HEK293T (cell line): ENCODE measurements at regions not wholly inside any gene's neighbourhood (a gene's known extent, or its start where the extent isn't known, plus 50 kb on each side); places are given as distances from the start of the nearest gene placed in this dataset.

Experiments used
- CTCF ChIA-PET: fragments of 350-600 bp; formaldehyde crosslinking; extraction: SDS; loops from one replicate; lab custom pipeline; 2021; ENCODE audit warnings: antibody characterized with exemption, inconsistent platforms; lab: Yijun Ruan, JAX
- POLR2A ChIA-PET: fragments of 350-600 bp; formaldehyde crosslinking; extraction: SDS; loops from one replicate; lab custom pipeline; 2020; ENCODE audit warnings: antibody characterized with exemption, inconsistent platforms; lab: Yijun Ruan, JAX
- DNase-seq: peaks from one replicate; pipeline ENCODE4 v3.0.0; 2012; ENCODE audit warnings: mixed read lengths; ENCODE audit errors: extremely low spot score
- ARNT ChIP-seq: fragments of 450-650 bp; IDR thresholded peaks from 2 replicates; pipeline ENCODE4 v1.6.1; 2017; ENCODE audit warnings: mild to moderate bottlenecking
- BHLHE40 ChIP-seq: fragments of 450-650 bp; IDR thresholded peaks from 2 replicates; pipeline ENCODE4 v1.6.1; 2016; ENCODE audit warnings: mild to moderate bottlenecking, moderate library complexity, borderline replicate concordance
- CTBP1 ChIP-seq: fragments of 450-650 bp; IDR thresholded peaks from 2 replicates; pipeline ENCODE4 v1.6.1; 2016; ENCODE audit warnings: borderline replicate concordance
- ELF4 ChIP-seq: fragments of 450-650 bp; IDR thresholded peaks from 2 replicates; pipeline ENCODE4 v1.6.1; 2017; ENCODE audit warnings: antibody characterized with exemption
- FOXA1 ChIP-seq: fragments of 450-650 bp; IDR thresholded peaks from 2 replicates; pipeline ENCODE4 v1.6.1; 2016; ENCODE audit warnings: mild to moderate bottlenecking
- FOXK2 ChIP-seq: fragments of 450-650 bp; IDR thresholded peaks from 2 replicates; pipeline ENCODE4 v1.6.1; 2016; ENCODE audit warnings: mild to moderate bottlenecking
- FOXM1 ChIP-seq: fragments of 450-650 bp; IDR thresholded peaks from 2 replicates; pipeline ENCODE4 v1.6.1; 2017; ENCODE audit warnings: mild to moderate bottlenecking, borderline replicate concordance
- HDGF ChIP-seq: fragments of 450-650 bp; IDR thresholded peaks from 2 replicates; pipeline ENCODE4 v1.6.1; 2017; ENCODE audit warnings: antibody characterized with exemption, borderline replicate concordance
- L3MBTL2 ChIP-seq: fragments of 450-650 bp; conservative IDR thresholded peaks from 2 replicates; pipeline ENCODE4 v1.6.1; 2016; ENCODE audit warnings: mild to moderate bottlenecking
- LEF1 ChIP-seq: fragments of 450-650 bp; IDR thresholded peaks from 2 replicates; pipeline ENCODE4 v1.6.1; 2017; ENCODE audit warnings: mild to moderate bottlenecking, borderline replicate concordance
- NFRKB ChIP-seq: fragments of 450-650 bp; IDR thresholded peaks from 2 replicates; pipeline ENCODE4 v1.6.1; 2016; ENCODE audit warnings: mild to moderate bottlenecking, moderate library complexity
- PKNOX1 ChIP-seq: fragments of 450-650 bp; IDR thresholded peaks from 2 replicates; pipeline ENCODE4 v1.6.1; 2016
- SP1 ChIP-seq: fragments of 450-650 bp; IDR thresholded peaks from 2 replicates; pipeline ENCODE4 v1.6.1; 2017
- SUZ12 ChIP-seq: fragments of 450-650 bp; IDR thresholded peaks from 2 replicates; pipeline ENCODE4 v1.6.1; 2016; ENCODE audit warnings: mild to moderate bottlenecking
- TARDBP ChIP-seq: fragments of 450-650 bp; IDR thresholded peaks from 2 replicates; pipeline ENCODE4 v1.6.1; 2016
- ZNF384 ChIP-seq: fragments of 450-650 bp; IDR thresholded peaks from 2 replicates; pipeline ENCODE4 v1.6.1; 2016

GRCh38 chr6:40764726-40765125 lies 177.6 kb upstream of the LRFN2 start:
- no peak for TF ChIP-seq ARNT
- TF ChIP-seq SP1: no peak
- TF ChIP-seq L3MBTL2: no peak
- no peak for TF ChIP-seq SUZ12
- TF ChIP-seq ELF4: no peak
- TF ChIP-seq PKNOX1: no peak
- no peak for TF ChIP-seq ZNF384
- TF ChIP-seq FOXK2: no peak
- no peak for TF ChIP-seq CTBP1
- TF ChIP-seq BHLHE40: no peak
- no peak for TF ChIP-seq NFRKB
- TF ChIP-seq TARDBP: no peak
- TF ChIP-seq HDGF: no peak
- no peak for TF ChIP-seq FOXM1
- no peak for TF ChIP-seq FOXA1
- no peak for TF ChIP-seq LEF1
- CTCF ChIA-PET: no interaction called here
- DNase-seq: no peak
- POLR2A ChIA-PET: no interaction called here

GRCh38 chr6:40762981-40763380 lies 175.8 kb upstream of the LRFN2 start:
- ChIA-PET CTCF (no interaction called here), POLR2A (no interaction called here)
- no peak for DNase-seq
- TF ChIP-seq CTBP1 (no peak), SP1 (no peak), FOXM1 (no peak), PKNOX1 (no peak), ARNT (no peak), ELF4 (no peak), FOXK2 (no peak), TARDBP (no peak), NFRKB (no peak), BHLHE40 (no peak), FOXA1 (no peak), ZNF384 (no peak), L3MBTL2 (no peak), HDGF (no peak)

- no peak for DNase-seq
- CTCF ChIA-PET: interaction anchor here (0.7 kb wide), 1 partner anchor 90 kb away, joined by 3 read pairs; no protein-coding TSS in a partner anchor
- POLR2A ChIA-PET: no interaction called here
- TF ChIP-seq L3MBTL2 (no peak), FOXA1 (no peak), ELF4 (no peak), PKNOX1 (no peak), ZNF384 (no peak), HDGF (no peak), NFRKB (no peak), CTBP1 (no peak), ARNT (no peak), BHLHE40 (no peak)
These were observed 173.7 kb upstream of the LRFN2 start for GRCh38 chr6:40760887-40761286.

- POLR2A ChIA-PET: no interaction called here
- CTCF ChIA-PET: no interaction called here
- DNase-seq: no peak
- no peak for TF ChIP-seq SP1
- no peak for TF ChIP-seq PKNOX1
- TF ChIP-seq L3MBTL2: no peak
- no peak for TF ChIP-seq FOXK2
- TF ChIP-seq ELF4: no peak
- no peak for TF ChIP-seq HDGF
- TF ChIP-seq NFRKB: no peak
- no peak for TF ChIP-seq ARNT
- TF ChIP-seq ZNF384: no peak
- no peak for TF ChIP-seq SUZ12
- TF ChIP-seq TARDBP: no peak
These were observed 172.7 kb upstream of the LRFN2 start for GRCh38 chr6:40759838-40760237.

GRCh38 chr6:40759264-40759663 lies 172.1 kb upstream of the LRFN2 start:
- POLR2A ChIA-PET: no interaction called here
- CTCF ChIA-PET: no interaction called here

More at GRCh38 chr6:40759264-40759663, 172.1 kb upstream of the LRFN2 start:
- no peak for DNase-seq
- TF ChIP-seq HDGF: no peak
- no peak for TF ChIP-seq CTBP1
- TF ChIP-seq ELF4: no peak
- TF ChIP-seq FOXA1: no peak
- TF ChIP-seq SUZ12: no peak
- no peak for TF ChIP-seq BHLHE40
- TF ChIP-seq SP1: no peak
- no peak for TF ChIP-seq L3MBTL2
- no peak for TF ChIP-seq NFRKB
- no peak for TF ChIP-seq ZNF384
- TF ChIP-seq FOXM1: no peak
